GM21528 (cell line): ENCODE measurements at regions not wholly inside any gene's neighbourhood (a gene's known extent, or its start where the extent isn't known, plus 50 kb on each side); places are given as distances from the start of the nearest gene placed in this dataset.

Experiments
- ATAC-seq: cut with Tn5 transposase; IDR thresholded peaks from one replicate; pipeline ENCODE4 v1.9.1; 2021; ENCODE audit warnings: mild to moderate bottlenecking, moderate library complexity; ENCODE audit not compliant: unreplicated experiment, low FRiP score

DNA sequence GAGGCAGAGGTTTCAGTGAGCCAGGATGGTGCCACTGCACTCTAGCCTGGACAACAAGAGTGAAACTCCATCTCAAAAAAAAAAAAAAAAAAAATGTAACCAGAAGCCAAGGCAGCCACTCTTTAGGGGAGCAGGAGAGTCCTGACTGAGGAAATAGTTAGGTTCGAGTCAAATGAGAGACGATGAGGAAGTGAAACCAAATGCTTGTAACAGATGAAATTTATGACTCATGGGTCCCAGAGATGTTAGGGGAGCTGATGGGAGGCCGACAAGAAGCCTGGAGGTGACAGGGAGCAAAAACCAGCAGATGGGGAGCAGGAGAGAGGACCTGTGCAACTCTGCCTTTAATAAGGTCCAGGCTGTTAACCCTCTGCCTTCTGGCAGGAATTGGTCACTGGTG lies 756.1 kb upstream of the DDX18 start:
- ATAC-seq: no peak

DNA sequence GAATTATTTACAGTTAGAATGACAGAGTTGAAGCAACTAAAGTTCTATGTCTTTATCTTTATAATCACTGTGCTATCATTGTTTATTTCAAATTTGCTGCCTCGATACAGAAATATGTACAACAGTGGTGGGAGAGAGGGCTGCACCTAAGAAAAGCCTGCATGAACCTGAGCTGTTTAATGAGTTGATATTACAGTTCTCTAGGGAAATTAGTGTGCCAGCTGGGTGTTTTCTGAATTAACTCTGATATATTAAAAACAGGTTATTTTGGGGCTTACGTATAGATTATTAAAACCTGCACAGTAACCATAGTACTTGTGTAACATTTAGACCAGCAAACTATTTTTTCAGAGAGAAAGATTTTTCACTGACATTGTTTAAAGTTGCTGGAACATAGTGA lies 750.5 kb upstream of the DDX18 start:
- no peak for ATAC-seq

DNA sequence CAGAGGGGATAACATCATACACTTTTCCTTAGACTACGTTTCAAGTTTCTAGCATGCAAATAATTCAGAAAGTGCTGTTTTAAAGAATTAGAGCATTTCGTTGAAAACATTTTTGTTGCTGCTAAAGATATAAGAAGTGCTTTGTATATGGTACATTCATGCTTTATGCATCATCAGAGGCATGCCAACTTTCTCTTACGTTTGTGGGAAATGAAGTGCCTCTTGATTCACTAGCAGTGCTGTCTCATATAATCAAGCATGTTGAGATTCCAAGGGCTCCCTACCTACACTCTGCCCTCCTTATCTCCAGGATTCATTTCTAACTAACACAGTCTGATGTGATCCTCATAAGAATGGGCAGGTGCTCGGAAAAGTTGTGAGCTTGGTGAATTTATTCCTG lies 748.6 kb upstream of the DDX18 start:
- no peak for ATAC-seq

DNA sequence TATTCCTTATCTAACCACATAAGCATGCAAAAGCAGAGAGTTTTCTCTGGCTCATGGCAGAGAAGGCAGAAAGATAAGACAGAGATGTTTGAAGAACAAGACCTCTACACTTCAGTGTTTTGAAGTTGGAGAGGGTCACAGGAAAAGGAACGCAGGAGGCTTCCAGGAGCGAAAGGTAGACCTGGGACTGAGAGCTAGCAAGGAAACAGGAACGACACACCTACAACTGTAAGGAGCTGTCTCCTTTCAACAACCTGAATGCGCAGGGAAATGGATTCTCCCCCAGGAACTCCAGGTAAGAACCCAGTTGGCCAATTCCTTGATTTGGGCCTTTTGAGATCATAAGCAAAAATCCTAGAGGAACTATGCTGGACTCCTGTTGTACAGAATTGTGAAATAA lies 746.6 kb upstream of the DDX18 start:
- no peak for ATAC-seq

DNA sequence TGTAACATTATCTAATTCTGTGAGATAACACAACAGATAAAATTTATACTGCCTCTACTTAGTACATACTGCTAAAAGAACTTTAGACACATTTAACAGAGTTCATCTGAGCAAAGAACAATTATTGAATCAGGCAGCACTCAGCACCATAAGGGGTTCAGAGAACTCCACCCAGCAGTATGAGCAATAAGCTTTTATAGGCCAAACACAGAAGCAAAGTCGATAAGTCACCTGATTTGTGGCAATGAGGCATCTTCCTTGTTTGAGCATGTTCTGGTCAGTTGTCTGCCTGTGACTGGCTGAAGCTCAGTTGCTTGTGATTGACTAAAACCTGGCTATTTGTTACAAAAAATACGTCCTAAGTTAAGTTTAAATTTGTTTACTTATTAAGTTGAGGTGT lies 746.1 kb upstream of the DDX18 start:
- no peak for ATAC-seq

DNA sequence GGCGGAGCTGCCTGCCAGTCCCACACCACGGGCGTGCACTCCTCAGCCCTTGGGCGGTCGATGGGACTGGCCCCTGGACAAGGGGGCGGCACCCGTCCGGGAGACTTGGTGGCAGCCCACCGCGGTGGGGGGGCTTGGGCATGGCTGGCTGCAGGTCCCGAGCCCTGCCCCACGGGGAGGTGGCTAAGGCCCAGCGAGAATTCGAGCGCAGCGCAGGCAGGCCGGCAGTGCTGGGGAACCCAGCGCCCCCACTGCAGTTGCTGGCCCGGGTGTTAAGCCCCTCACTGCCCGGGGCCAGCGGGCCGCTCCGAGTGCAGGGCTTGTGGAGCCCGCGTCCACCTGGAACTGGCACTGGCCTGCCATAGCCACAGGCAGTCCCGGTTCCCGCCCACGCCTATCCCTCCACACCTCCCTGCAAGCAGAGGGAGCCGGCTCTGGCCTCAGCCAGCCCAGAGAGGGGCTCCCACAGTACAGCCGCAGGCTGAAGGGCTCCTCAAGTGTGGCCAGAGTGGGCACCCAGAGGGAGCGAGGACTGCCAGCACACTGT lies 742.9 kb upstream of the DDX18 start:
- ATAC-seq: no peak

DNA sequence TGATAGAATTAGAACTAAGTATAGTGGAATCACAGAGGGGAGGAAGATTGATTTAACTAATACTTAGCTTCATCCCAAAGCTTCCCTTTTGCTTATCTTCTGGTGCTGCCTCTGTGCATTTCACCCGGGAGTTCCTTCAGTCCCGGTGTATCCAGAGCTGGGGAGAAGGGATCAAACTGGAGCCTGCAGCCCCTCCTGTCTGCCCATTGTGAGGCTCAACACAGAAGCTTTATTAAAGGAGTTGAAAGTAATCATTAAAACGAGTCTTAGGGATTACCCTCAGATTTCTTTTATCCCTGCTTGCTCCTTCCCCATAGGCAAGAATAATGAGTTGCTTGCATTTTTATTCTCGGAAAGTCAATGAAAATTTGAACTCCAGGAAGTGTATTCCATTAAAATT lies 739.7 kb upstream of the DDX18 start:
- no peak for ATAC-seq

DNA sequence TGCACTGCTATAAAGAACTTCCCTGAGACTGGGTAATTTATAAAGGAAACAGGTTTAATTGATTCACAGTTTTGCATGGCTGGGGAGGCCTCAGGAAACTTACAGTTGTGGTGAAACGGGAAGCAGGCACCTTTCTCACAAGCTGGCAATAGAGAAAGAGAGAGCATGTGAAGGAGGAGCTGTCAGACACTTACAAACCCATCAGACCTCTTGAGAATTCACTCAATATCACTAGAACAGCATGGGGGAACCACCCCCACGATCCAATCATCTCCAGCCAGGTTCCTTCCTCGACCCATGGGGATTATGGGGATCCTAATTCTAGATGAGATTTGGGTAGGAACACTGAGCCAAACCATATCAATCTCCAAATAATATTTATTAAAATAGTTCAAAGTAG lies 729.2 kb upstream of the DDX18 start:
- ATAC-seq: no peak

DNA sequence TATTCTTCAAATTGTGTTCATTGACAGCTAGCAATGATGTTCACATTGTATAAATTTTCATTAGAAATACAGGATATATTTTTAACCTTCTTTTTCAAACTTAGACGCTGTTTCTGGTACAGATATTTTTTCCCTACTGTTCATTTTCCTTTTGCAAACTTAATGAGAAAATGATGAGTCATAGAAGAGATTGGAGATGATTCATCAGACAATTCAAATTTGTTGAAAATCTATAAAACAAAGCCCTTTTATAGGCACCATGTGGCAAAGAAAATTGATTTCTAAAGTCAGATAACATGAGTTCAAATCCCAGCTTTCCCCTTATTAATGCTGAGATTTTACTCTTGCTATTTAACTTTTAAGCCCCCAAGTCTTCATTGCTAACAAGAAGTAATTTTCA lies 728.8 kb upstream of the DDX18 start:
- no peak for ATAC-seq

DNA sequence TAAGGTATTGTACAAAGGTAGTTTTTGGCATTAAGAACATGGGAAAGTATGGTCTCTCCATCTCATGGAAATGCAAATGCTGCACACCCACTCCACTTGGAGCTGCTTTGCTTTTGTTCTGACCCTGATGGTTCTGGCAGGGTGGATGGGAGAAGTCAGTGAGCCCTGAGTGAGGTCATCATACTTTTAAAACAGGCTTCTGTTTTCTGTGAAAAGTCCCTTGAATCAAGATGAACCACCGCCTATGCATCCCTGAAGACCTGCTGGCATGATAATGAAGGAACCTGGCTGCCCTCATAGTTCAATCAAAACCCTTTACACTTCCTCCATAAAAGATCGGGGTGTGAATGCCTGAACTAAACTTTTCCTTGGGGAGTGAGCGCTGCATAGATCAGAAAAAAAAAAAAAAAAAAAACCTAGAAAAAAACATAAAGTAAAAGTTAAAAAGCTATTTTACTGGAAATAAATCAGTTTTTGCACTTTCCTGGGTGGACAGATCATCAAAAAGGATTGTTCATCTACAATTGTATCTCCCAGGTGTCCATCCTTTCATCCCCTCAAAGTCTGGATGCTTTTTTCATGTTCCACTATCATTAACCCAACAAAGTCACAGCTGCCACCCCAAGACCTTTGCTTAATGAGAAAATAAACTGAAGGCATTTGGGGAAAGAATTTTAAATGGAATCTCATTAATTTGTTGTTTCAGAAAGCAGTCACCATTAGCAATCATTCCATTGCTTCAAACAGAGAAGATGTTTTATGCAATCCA lies 728.1 kb upstream of the DDX18 start:
- ATAC-seq: no peak

DNA sequence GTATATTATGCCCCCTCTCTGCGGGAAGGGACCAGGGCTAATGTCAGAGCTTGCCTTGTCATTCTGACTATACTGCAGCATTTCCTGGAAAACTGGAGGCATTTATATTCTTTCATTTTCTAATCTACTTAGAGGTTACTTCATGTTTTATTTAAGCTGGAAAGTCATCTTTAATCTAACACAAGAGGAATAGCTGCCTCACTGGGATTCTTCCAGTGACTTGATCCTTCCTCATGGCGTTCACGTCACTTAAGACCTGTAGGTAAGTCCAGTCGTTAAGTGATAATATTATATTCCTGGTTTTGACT lies 727.6 kb upstream of the DDX18 start:
- no peak for ATAC-seq

DNA sequence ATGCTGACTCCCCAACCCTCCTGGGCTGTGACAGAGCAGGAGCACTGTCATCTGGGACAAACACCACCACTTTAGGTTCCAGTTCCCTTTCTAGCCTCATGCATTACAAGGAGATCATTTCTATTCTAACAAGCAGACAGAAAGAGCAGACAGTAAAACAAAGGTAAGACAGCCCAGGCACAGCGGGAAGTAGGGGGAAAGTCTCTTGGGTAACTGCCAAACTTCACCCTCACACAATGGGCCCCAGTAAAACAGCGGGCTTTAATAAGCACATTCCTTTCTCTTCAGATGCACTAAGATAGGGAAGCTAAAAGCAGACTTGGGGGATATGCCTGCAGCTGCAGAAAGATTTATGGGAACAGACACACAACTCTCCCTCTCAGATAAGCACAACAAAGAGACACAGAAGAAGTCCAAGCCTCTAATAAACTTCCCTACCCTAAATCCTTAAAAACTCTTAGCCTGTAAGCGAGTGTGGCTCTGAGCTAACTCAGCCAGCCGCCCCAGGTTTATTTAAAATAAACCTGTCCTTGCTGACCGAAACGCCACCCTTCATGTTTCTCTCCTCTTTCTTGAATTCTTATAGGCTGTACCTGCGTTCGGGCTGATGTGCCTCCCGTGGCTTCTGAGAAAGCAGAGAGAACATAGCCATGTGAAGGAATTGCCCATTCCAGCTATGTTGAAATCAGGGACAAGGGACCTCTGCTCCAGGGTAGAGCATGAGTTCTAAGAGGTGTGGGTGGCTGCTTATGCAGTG lies 726.8 kb upstream of the DDX18 start:
- ATAC-seq: no peak

DNA sequence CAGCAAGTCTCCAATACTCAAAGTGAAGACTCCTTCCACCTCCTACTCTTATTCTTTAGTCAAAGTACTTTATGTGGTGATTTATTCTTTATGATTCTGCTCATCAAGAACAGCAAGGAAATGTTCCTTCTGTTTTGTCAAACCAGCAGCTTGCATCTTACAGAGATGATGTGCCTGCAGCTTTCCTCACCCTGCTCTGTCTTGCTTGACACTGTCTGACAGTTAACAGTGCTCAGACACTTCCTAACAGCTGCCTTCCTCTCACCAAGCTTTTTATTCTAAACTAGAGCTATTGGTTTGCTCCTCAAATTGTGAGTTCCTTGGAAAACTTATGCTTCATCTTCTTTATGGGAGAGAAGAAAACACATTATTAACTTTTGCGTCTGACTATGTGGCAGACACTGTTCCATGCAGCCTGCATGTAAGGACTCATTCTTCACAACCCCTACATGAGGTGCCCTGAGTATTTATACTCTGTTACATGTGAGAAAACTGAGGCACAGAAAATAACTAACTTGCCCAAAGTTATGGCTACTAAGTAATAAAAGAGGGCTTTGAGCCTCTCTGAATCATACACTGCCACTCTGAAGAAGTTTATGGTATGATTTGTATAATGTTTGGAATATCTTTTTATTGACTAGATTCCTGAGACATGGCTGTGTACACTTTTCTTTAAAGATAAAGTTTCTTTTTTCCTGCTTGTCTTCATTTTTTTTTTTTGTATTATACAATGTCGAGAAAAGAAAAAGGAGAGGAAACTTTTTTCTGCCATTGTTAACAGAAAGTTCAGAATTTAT lies 723.3 kb upstream of the DDX18 start:
- ATAC-seq: no peak

DNA sequence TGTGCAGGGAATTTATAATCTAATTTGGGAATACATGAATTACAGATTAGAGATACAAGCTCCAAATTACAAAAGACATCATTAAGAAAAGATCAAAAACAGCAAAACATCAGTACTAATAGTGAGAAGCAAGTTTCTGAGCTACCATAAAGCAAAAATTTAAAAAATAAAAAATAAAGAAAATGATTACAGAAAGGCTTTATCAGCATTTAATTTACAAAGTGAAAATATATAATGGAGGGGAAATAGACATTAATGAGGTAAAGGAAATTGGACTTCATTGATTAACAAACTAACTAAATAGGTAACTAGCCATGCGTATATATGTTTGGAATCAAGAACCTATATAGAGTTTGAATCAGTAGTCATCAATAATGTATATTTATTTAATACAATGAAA lies 712.9 kb upstream of the DDX18 start:
- ATAC-seq: no peak

DNA sequence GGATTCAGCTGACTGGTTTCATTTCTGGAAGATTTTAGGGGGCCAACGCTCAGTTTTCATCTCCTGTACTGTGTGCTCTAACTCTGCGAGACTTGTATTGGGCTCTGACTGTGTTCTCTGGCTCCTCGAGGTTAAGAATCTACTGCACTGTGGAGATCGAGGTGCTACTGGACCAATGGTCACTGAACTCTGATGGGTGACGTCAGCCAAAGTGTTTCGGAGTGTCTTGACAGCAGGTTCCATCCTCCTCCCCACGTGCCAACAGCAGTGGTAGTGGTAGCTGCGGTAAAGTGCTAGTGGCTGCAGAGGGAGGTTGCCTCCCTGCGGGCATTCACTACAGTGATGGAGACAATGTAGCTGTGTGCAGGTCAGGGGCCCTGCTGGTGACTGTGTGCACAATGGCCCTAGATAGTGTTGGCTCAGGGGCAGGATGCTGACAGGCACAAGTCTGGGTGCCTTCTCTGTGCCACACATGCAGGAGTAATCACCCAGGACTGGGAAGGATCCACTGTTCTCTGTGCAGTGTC lies 705.7 kb upstream of the DDX18 start:
- ATAC-seq: no peak

DNA sequence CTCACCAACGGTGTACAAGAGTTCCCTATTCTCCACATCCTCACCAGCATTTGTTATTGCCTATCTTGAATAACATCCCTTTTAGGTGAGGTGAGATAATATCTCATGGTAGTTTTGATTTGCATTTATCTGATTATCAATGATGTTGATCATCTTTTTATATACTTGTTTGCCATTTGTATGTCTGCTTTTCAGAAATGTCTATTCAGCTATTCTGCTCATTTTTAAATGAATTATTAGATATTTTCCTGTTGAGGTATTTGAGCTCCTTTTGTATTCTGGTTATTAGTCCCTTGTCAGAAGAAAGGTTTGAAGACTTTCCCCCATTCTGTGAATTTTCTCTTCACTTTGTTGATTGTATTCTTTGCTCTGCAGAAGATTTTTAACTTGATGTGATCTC lies 695.5 kb upstream of the DDX18 start:
- ATAC-seq: no peak

DNA sequence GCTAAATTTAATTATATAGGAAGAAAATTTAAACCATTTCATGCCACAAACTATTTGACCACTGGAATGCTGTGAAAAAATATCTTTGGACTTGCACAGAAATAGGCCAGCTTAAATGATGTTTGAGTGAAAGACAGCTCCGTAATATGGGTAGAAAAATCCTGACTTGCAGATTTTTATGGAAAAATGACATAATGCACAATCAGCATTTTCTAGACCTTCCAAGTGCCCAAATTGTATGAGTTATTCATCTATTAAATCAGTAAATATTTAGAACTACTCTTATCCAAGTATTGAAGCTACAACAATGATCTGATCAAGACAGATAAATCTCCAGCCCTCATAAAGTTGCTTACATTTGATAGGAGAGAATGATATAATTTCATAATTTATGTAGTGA lies 691.1 kb upstream of the DDX18 start:
- ATAC-seq: no peak

DNA sequence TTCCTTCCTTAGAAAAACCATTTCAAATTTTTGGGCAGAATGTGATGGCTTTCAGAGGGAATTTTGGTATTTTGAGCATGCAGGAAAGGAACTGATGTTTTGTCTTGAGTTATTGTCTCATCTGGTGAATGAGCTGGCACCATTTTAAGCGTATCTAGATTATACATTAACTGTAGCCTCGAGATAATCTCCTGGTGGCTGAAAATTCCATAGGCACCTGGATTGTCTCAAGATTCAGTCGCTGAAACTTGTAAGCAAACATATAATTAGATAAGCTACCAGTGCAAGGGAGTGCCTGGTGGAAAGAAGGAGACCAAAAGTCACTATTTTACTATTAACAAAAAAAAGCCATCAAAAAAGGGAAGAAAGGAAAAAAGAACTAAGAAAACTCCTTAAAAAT lies 687.8 kb upstream of the DDX18 start:
- no peak for ATAC-seq

DNA sequence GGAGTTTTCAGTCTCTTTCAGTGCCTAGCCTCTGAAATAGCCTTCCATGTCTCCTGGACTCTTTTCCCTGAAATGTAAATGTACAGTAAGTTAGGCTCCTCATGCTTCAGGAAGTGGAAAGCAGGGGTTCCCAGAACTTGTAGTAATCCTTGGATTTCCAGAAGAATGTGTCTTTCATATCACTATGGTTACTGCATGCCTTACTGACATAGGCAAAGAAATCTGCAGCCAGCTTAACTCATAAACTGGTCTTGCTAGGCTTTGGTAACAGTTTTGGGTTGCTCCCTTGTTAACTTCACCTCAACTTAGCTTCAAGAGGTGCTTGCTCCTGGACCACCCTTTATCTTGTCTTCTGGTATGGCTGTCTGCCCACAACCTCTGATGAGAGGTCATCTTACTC lies 686.8 kb upstream of the DDX18 start:
- ATAC-seq: no peak

DNA sequence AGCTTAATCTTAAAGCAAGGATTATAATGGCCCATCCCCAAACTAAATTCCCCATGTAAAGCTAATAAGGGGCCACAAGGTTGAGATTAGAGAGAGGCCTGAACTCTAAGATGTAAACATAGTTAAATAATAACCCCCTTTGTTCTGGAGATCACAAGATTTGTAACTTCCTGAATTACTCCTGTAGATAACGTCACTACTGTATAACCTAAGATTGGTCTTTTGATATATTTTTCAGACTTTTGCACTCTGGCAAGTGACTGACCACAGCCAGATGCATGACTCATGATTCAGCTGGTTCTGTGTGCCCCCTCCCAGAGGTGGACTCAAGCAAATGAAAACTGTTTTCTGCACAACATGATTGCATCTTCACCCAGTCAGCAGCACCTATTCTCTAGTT lies 686.0 kb upstream of the DDX18 start:
- ATAC-seq: no peak

DNA sequence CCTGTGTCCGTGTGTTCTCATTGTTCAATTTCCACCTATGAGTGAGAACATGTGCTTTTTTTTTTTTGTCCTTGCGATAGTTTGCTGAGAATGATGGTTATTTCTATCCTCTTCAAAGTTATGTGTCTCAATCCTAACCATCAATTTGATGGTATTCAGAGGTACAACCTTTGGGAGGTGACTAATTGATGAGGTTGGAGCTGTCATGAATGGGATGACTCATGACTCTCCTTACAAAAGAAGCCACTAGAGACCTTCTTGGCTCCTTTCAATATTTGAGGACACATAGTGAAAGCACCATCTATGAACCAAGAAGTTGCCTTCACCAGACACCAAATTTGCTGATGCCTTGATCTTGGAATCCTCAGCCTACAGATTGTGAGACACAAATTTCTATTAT lies 677.1 kb upstream of the DDX18 start:
- no peak for ATAC-seq
